GM19455 (cell line): ENCODE measurements at regions not wholly inside any gene's neighbourhood (a gene's known extent, or its start where the extent isn't known, plus 50 kb on each side); places are given as distances from the start of the nearest gene placed in this dataset.
"Not testable (repeated sequence)": the region's sequence is repeated elsewhere in the genome, so short reads cannot be mapped to it uniquely, and the experiment has no call there.

Experiments
- ATAC-seq: cut with Tn5 transposase; IDR thresholded peaks from one replicate; pipeline ENCODE4 v1.9.1; 2021; ENCODE audit not compliant: unreplicated experiment

DNA sequence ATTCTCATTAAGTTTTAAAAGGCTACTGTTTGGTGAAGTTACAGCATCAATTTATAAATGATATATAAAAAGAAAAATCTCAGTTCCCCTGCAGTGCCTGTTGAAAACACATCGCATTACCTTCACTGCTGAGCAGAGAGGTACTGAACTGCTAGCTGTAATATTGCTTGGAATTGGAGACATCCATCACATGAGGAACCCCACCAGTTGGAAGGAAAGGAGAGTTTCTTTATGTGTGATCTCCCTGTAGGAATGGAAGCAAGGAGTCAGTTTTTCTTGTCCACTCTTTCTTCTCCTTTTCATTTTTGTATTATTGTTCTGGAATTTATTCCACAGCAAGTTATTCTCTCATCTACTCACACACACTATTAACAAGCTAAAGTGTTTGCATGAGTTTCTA is 1586.0 kb upstream of the PRR20A start:
- ATAC-seq = no peak

DNA sequence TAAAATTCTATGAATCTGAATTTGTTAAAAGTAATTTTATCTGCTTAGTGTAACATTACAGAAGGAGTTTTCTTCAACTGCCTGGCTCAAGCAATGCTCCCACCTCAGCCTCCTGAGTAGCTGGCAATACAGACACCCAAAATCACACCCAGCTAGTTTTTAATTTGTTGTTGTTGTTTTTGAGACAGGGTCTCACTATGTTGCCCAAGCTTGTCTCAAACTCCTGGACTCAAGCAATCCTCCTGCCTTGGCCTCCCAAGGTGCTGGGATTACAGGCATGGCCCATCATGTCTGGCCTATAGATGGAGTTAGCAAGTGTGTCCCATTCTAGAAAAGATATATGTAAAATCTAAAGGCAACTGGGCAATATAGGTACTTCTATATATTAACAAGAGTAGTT is 1580.4 kb upstream of the PRR20A start:
- no peak for ATAC-seq

DNA sequence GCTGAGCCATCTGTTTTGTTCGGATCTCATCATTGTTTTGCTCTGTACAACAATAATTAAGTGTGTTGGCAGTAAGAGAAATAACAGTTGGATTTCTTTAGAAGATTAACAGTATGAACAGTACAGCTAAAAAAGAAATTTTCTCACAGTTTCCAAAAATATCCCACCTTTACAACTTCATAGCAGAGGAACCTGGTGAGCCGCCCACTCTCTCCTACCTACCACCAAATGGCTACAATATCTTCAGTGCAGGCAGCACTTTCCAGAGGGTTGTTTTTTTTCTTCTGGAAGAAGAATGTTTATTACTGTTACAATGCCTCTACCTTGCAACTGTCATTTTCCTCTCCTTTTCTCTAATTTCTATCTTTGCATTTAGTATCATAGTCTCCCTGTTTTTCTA is 1577.5 kb upstream of the PRR20A start:
- ATAC-seq = no peak

DNA sequence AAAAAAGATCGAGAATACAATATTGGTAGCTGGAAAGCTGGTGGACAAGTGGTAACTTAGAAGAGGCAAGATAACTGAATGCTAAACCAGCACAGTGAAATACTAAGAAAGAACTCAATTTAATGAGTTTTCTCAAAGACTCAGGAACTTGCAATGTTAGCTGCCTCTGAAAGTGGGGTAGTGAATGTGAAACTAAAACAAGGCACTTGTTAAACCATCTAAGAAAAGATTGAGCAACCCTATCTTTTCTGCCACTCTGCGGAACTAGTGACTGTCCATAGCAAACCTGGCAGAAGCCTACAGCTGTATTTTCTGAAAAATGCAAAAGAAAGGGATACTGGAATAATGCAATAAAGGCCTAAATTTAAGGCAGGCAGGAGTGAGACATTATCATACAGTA is 1574.4 kb upstream of the PRR20A start:
- ATAC-seq = no peak

DNA sequence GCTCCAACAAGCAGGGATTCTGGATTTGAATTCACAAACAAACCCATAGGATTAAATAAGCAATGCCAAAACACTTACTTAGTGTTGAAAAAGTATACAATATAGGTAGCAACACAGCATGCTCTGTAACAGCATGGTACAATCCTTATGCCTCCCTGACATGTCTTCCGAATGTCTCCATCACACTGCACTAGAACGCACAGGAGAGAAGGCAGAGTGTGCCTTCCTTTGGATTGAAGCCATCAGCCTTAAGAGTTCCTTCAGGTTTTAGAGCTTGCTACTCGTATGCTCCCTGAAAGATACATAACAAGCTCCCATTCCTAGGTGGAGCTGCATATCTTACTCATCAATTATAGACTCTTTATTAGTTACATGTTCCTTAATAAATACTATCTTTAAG is 1573.9 kb upstream of the PRR20A start:
- ATAC-seq = no peak

DNA sequence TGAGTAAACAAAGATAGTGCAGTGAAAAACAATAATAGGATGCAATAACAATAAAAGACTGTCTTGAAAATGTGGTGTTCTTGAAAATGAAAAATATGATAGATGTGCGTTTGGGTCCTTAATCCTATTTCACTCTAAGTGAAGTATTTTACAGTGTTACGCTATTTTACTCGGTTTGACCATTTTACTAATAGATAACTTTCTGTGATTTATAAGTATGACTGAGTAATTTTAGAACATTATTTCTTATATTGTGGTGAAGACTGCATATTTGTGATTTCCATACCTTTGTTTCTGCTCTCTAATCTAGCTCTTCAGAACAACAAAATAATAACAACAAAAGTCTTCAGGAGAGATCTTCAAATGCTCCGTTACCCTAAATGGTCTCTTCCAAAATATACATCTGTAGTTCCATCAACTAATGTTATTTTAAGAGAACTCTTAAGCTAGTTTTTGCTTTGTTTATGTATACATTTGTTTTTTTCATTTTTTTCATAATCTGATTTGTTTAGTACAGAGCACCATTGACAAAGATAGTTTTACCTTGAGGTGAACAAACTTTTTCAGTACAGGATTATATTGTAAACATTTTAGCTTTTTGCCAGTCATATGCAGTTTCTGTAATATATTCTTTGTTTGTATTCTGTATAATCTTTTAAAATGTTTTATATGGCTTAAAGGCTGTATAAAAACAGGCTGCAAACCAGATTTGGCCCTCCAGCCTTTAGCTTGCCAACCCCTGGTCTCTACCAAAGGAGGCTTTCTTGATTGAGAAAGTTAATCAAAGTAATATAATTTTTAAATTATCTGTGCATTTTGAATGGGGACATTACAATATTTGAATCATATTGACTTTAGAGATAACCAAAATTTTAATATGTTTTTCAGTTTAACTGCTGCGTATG is 1572.7 kb upstream of the PRR20A start:
- no peak for ATAC-seq

DNA sequence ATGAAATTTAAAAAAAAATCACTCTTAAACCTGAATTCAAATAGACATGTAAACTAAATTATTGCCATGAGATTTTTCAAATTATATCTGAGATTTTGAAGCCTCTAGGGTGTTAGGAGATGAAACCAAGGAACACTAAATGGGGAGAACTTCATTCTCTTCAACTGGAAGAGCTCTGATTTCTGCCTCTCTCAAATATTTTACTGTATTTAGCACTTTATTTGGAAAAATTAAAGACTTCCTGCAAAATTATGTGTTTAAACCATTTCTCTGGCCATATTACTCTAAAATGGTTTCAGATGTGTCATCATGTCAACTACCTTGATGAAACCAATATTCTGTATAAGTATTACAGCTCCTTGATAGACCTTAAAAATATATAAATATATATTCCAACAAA is 1571.6 kb upstream of the PRR20A start:
- ATAC-seq = no peak

DNA sequence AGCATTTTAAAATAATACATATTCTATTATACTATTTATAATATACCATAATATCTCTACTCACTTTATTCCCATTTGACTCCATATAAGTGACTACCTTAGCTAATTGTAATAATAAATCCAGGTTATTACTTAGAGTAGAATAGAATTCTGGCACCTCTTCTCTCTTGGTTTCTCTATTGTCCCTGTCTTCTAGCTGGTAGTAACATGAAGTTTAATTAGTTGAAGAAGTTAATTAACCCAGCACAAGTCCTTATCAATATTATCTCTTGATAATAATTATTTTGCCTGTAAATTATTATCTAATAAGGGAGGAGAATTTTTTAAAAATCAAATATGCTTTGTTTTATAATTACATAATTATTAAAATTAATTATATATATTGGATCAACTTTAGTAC is 1571.2 kb upstream of the PRR20A start:
- ATAC-seq = no peak

DNA sequence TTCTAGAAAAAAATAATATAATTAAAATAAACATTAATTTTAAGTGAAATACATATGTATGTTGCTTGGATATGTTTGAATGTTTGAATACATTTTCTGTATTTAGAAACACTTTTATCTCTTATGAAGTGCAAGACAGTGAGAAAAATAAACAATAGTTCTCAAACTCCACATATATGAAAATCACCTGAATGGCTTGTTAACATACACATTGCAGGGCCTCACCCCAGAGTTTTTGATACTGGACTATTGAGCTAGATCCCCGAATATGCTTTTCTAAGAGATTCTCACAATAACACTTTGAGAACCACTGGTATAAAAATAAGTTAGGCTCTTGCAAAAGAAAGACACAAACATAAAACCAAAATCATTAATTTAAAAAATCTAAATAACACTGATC is 1570.3 kb upstream of the PRR20A start:
- ATAC-seq = no peak

DNA sequence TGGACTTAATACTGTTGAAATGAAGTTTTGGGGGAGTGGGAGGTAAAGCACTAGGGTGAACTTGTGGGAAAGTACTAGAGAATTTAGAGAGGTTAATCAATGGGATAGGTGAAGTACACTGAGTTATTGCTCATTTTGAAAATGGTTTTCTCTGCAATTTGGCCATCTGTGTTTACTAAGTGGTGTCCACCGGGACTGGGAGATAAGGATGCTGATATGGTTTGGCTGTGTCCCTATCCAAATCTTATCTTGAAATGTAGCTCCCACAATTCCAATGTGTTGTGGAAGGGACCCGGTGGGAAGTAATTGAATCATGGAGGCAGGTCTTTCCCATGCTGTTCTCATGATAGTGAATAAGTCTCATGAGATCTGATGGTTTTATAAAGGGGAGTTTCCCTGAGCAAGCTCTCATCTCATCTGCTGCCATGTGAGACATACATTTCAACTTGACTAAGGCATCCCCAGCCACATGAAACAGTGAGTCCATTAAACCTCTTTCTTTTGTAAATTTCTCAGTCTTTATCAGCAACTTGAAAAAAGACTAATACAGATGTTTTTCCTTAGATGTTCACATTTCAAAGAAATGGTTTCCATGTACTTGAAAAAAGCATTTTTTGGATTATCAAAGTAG is 1569.4 kb upstream of the PRR20A start:
- ATAC-seq = no peak

DNA sequence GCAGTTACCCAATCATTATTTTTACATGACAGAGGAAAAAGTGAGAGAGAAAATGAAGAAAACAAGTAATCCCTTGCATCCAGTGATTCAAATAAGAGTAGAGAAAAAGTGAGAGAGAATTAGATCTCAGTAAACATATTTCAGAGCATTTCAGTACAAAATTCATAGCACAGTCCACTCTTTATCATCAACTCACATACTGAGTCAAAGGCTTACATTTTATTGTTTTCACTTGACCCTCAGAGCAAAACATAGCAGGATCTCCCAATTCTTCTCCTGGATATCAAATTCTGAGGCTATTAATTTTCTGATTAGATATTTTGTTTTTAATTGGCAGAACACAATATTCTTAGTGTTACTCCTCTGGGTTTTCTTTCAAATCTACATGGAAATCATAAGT is 1568.3 kb upstream of the PRR20A start:
- ATAC-seq = no peak

DNA sequence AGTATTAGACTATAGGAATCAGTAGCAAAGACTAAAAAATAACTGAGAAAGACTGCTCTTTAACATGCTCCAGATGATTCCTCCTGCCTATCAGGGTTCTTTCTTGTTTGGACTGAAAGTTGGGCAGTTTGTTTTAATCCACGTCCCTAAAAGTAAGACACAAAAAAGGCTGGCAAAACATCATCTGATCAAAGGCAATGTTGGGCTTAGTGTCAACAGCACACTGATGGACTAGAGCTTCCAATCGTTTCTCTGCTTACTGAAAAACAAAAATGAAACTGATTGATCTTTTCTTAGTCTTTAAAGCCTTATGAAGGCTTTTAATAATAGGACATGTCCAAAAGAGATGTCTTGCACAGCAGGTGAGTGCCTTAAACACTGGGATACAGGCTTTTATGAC is 1567.9 kb upstream of the PRR20A start:
- no peak for ATAC-seq

DNA sequence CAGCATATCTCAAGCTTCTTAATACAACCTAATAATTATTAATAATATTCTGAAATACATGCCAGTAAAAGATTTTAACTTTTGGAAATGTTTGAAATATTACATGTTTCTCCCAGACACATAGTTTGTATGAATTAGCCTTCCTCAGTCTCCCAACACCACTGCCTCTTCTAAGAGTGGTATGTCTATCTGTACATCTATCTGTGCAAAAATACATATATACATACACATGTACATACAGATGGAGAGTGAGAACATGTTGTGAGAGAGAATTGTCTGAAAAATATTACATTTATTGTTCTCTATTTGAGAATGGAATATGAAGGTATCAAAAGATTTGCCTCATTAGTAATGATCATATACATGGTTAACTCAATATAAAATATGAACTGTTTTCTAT is 1567.2 kb upstream of the PRR20A start:
- ATAC-seq = no peak

DNA sequence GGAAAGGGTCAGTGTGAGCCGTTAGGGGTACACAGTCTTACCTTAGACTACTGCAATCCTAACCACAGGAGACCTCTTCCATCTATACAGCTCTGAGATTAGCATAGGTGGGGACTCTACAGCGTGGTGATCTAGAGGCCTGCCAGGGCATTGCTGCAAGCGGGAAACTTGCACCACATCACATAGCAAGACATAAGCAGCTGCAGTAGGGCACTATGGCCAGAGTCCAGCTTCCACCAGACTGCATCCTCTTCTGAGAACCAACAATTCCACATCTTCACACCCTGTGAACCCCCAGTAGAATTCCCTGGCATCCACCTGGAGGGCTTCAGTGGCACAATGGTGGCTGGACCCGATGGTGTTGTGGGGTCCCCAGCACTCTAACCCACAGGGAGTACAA is 1564.3 kb upstream of the PRR20A start:
- no peak for ATAC-seq

DNA sequence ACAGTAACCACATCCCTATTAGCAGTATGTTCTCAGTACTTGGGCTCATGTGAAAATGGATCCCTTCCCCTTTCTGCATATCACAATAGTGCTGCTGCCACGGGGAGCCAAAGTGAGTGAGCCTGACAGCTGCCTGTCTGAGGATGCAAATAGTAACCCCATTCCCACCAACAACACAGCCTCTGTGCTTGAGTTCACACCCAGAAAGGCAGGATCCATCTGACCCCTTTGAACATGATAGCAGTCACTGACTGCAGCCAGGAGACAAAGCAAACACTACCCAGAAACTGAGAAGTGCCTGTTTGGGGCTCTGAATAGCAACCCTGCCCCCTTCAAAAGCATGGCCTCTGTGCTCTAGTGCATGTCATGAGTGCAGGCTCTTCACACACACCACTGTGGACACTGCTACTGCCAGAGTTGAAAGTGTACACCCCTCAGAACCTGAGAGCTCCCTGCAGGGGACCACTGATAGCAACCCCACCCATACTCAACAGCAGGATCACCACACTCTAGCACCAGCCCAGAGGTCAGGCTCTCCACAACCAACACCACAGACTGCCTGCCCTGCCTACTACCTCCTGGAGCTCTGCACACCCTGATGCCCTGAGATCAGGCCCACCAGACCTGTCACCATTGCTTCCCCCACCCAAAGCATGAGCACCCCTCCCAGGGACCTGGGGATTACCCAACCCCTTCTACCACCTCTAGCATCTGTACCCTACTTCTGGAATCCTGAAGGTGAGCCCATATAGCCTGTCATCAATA is 1563.5 kb upstream of the PRR20A start:
- ATAC-seq = no peak

DNA sequence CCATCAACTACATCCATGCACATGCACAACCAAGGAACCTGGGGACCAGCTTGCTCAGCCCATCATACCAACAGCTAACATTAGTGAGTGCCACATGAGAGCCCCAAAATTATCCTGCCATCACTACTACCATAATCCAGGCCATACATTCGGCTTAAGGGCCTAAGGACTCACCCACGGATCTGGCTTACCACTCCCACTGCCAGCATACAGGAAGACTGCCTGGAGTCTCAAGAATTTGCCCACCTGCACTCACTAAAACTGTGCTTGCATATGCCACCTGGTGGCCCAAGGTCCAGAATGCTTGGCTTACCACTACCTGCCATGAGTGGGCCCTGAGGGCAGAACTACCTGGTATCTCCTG is 1562.9 kb upstream of the PRR20A start:
- no peak for ATAC-seq

DNA sequence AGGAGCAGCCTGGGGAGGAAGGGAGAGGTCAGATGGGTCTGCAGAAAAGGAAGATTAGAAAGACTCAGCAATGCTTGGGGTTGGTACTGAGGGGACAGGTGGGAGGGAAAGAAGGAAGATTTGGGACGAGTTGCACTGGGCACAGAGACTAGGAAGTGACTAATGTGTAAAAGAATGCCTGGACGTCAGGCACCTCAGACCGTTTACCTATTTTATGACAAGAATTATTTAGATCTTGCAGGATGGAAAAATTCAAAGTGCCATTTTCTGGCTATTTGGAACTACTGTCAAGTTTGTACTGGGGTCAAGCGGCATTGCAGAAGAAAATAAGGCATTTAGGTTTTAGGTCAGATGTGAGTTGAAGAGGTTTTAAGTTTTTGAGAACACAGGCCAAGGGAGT is 1558.4 kb upstream of the PRR20A start:
- ATAC-seq = not testable (repeated sequence)

DNA sequence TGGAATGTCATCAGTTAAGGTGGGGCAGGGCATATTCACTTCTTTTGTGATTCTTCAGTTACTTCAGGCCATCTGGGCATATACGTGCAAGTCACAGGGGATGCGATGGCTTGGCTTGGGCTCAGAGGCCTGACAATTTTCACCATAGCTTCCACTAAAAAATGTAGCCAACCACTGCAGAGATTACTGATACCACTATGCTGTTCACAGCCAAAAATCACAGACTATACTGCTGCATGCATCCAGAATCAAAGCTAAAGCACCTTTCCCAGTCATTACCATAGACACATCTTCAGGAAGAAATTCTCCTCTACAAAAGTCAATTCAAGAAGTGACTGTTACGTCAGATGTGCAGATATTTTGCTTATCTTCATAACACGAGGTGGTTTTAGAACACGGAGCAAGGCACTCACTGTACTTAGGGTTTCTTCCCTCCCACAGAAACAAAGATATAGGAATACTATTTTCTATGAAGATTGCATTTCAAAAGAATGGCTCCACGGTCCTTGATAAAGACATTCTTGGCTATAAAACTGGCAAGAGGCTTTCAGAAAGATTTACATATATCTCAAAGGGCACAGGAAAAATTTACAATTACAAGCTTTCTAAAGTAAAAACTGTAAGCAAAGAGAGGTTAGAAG is 1556.6 kb upstream of the PRR20A start:
- ATAC-seq = no peak

DNA sequence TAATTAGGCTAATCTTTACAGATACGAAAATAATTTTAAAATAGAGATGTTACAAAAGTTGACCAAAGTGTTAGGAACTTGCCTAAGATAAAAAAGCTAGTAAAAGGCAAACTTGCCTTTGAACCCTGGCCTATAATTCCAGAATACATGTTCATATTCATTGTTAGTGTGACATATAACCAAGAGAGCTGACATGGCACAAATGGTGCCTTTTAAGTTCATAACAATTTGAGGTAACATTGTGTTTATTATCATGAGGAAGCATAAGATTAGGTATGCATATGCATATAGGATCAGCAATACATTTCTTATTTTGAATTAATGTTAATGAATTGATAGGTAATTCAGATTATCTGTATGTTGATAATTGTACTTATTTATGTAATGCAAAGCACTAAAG is 1537.9 kb upstream of the PRR20A start:
- no peak for ATAC-seq

DNA sequence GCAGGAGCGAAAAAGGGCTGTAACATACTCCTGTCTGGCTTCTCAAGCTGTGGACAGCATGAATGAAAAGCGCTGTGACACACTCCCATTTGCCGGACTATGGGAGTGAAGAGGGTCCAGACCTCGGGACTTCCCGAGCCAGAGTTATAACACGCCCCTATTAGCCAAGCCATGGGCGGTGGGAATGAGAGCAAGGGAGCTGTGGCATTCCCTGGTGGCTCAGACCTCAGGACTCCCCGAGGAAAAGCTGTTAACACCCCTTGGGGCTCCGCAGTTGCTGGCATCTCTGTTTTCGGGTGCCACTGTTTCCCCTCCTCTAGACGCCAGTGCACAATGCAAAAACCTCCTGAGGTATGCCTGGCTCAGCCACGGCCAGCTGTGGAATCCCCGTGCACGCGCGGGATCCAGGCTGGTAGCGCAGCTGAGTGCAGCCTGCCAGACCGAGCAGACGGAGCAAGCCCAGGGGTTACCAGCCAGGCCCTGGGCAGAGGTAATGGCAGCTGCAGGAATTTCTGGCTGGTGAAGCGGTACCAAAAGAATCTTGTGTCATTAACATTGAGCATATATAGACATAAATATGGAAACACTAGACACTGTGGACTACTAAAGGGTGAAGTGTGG is 1534.6 kb upstream of the PRR20A start:
- no peak for ATAC-seq
